Colonic mucosa (tissue), 4 donors: ENCODE measurements at regions not wholly inside any gene's neighbourhood (a gene's known extent, or its start where the extent isn't known, plus 50 kb on each side); places are given as distances from the start of the nearest gene placed in this dataset.

Experiments used
- DNase-seq: peaks from one replicate; pipeline ENCODE4 v3.0.0-alpha.2; 2020
- H3K27ac ChIP-seq: fragments of 200-600 bp; one replicate; pipeline ENCODE4 v1.8.0; 2021
- H3K27me3 ChIP-seq: fragments of 200-600 bp; one replicate; pipeline ENCODE4 v1.8.0; 2021
- H3K36me3 ChIP-seq: fragments of 200-600 bp; one replicate; pipeline ENCODE4 v1.8.0; 2021
- H3K4me1 ChIP-seq: fragments of 200-600 bp; one replicate; pipeline ENCODE4 v1.8.0; 2021; ENCODE audit warnings: mild to moderate bottlenecking
- H3K4me3 ChIP-seq: fragments of 200-600 bp; one replicate; pipeline ENCODE4 v1.8.0; 2021
- H3K9ac ChIP-seq, 2 donors: one replicate each; pipeline ENCODE4 v1.7.0; 2013; ENCODE audit warnings: control low read depth in 2 of 2, low read depth in 2 of 2, low read length in 2 of 2
- H3K9me3 ChIP-seq: fragments of 200-600 bp; one replicate; pipeline ENCODE4 v1.8.0; 2021
- intact Hi-C: fragments of 100-400 bp; cut with DNase I; formaldehyde crosslinking; loops from one replicate; pipeline ENCODE4 v1.14.1; 2022
- TF ChIP-seq, protein P1 (sequence below): fragments of 200-600 bp; IDR thresholded peaks from one replicate; pipeline ENCODE4 v1.8.0; 2022; ENCODE audit warnings: antibody characterized with exemption, mild to moderate bottlenecking
- donor health status: healthy.
- donor health status: DM: no; HTN: no; CAD: no.
- donor health status: DM: no; HTN: no; CAD: no.

DNA sequence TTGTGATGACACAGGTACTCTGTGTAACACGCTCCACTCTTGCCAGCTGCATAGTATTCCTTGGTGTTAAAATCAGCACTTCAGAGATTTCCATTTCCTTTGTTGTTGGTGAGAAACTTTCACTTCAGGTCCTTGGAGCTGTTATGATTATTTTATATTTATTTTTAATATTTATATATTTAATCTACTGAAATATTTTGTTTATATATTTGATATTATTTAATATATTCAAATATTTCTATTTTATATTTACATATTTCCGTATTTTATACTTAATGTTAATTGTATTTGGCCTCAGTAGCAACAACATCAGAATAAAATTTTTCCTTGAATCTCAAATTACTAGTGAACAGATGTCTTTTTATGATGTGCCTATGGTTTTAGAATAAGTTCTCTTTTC, 225.3 kb downstream of the MAGEB17 start:
- TF ChIP-seq, protein P1, sequence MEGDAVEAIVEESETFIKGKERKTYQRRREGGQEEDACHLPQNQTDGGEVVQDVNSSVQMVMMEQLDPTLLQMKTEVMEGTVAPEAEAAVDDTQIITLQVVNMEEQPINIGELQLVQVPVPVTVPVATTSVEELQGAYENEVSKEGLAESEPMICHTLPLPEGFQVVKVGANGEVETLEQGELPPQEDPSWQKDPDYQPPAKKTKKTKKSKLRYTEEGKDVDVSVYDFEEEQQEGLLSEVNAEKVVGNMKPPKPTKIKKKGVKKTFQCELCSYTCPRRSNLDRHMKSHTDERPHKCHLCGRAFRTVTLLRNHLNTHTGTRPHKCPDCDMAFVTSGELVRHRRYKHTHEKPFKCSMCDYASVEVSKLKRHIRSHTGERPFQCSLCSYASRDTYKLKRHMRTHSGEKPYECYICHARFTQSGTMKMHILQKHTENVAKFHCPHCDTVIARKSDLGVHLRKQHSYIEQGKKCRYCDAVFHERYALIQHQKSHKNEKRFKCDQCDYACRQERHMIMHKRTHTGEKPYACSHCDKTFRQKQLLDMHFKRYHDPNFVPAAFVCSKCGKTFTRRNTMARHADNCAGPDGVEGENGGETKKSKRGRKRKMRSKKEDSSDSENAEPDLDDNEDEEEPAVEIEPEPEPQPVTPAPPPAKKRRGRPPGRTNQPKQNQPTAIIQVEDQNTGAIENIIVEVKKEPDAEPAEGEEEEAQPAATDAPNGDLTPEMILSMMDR = no peak
- Histone ChIP-seq H3K9me3 (no peaks in the 10 kb centered on the region), H3K9ac (no peak overlapping the region), H3K27ac (no peak overlapping the region), H3K4me3 (no peak overlapping the region), H3K27me3 (no peaks in the 10 kb centered on the region), H3K36me3 (no peaks in the 10 kb centered on the region), H3K4me1 (no peaks in the 10 kb centered on the region)
- intact Hi-C loops = no loop called here
- DNase-seq = no peak

DNA sequence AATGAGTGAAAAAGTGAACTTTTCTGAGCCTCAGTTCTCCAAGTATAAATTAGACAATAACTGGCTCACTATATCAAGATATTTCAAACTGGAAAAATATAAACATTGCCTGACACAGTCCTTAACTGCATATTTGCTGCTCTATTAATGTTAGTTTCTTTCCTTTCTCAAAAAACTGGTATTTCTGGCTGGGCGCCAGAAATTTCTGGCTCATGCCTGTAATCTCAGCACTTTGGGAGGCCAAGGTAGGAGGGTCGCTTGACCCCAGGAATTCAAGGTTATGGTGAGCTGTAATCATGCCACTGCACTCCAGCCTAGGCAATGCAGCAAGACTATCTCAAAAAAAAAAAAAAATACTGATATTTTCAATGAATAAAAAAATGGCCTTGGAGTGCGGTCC, 227.0 kb downstream of the MAGEB17 start:
- Histone ChIP-seq H3K27me3 (no peaks in the 10 kb centered on the region), H3K4me3 (no peak overlapping the region), H3K9me3 (no peaks in the 10 kb centered on the region), H3K9ac (no peak overlapping the region), H3K4me1 (no peaks in the 10 kb centered on the region), H3K27ac (no peak overlapping the region), H3K36me3 (no peaks in the 10 kb centered on the region)
- TF ChIP-seq, protein P1 = no peak
- intact Hi-C loops = no loop called here
- DNase-seq = no peak

DNA sequence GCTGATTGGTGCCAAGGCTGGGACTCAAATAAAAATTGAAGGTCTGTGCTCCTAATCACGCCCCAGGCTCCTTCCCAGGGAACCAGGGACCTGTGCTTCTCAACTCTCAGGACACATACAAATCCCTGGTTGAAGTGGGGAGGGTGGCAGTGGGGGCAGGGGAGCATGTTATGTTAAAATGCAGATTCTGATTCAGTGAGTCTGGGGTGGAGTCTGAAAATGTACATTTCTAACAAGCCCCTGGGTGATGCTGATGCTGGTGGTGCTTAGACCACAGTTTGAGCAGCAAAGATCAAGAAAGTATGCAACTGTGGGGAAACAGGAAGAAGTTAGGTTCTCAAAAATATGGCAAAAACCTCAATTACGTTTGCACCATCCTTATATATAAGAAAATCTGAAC, 236.5 kb downstream of the MAGEB17 start:
- Histone ChIP-seq H3K9ac (no peak overlapping the region), H3K27ac (no peak overlapping the region), H3K4me3 (no peak overlapping the region), H3K36me3 (no peaks in the 10 kb centered on the region), H3K4me1 (no peaks in the 10 kb centered on the region), H3K9me3 (no peaks in the 10 kb centered on the region), H3K27me3 (no peaks in the 10 kb centered on the region)
- no peak for DNase-seq
- TF ChIP-seq, protein P1 = no peak
- intact Hi-C loops = no loop called here

DNA sequence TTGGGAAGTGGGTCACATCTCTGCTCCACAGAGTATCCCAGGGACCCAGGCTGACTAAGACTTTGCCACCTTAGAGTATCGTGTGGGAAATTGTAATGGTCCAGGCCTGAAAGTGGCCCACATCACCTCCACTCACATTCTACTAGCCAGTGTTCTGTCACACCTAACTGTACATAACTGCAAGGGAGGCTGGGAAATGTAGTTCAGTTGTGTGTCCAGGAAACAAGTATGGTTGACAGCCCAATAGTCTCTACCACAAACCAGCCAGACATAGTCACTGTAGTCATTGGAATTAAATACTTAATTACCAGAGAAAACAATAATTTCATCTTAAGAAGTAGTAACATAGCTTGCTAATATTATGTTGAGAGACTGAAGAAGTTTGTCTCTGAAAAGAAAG, 233.4 kb upstream of the S100G start:
- DNase-seq = no peak
- H3K9ac ChIP-seq = no peak overlapping the region
- TF ChIP-seq, protein P1 = no peak
- H3K36me3 ChIP-seq = no peaks in the 10 kb centered on the region
- H3K9me3 ChIP-seq = no peaks in the 10 kb centered on the region
- H3K4me3 ChIP-seq = no peak overlapping the region
- intact Hi-C loops = no loop called here
- H3K27me3 ChIP-seq = no peaks in the 10 kb centered on the region
- no peak overlapping the region for H3K27ac ChIP-seq
- no peaks in the 10 kb centered on the region for H3K4me1 ChIP-seq

DNA sequence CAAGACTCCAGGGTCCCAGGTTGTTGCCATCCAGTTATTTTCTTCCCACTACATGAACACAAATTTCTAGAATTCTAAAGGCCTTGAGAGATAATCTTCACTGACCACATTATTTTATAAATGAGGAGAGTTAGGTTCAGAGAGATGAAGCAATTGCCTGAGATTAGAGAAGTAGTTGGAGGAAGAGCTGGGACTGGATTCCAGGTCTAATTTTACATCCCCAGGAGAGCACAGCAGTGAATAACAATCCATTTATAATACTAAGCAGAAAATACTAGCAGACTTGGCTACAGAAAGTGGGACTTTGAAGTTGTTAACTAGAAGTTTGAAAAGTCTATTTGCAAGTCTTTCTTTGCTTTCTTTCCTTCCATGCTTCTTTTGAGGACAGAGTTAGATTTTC, 231.3 kb upstream of the S100G start:
- DNase-seq = no peak
- TF ChIP-seq, protein P1 = no peak
- H3K4me3 ChIP-seq = no peak overlapping the region
- no peak overlapping the region for H3K27ac ChIP-seq
- no peaks in the 10 kb centered on the region for H3K27me3 ChIP-seq
- H3K4me1 ChIP-seq = no peaks in the 10 kb centered on the region
- no peak overlapping the region for H3K9ac ChIP-seq
- no peaks in the 10 kb centered on the region for H3K9me3 ChIP-seq
- H3K36me3 ChIP-seq = no peaks in the 10 kb centered on the region
- intact Hi-C loops = no loop called here

DNA sequence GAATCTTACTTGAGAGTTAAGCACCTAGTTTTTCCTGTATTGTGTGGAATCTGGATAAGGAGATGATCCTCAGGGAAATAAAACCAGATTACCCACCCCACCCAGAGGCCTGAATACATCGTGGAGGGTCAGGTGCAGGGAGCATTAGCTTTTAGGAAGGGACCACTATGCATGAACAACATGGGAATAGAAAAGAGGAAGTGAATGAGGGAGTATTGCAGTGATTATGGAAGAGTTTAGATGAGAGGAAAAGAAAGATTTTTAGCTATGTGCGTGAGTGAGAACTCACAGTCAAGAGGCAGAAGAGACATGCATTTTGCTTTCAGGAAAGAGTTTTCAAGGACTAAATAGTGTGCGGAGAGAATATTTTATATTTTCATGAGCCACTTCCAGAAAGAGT, 222.3 kb upstream of the S100G start:
- intact Hi-C loops = no loop called here

More for the DNA sequence above, 222.3 kb upstream of the S100G start:
- no peak overlapping the region for H3K4me3 ChIP-seq
- H3K4me1 ChIP-seq = no peaks in the 10 kb centered on the region
- DNase-seq = no peak
- TF ChIP-seq, protein P1 = no peak
- no peaks in the 10 kb centered on the region for H3K27me3 ChIP-seq
- H3K36me3 ChIP-seq = no peaks in the 10 kb centered on the region
- H3K27ac ChIP-seq = no peak overlapping the region
- H3K9ac ChIP-seq = no peak overlapping the region
- H3K9me3 ChIP-seq = no peaks in the 10 kb centered on the region
